ENCODE measurements at regions not wholly inside any gene's neighbourhood (a gene's known extent, or its start where the extent isn't known, plus 50 kb on each side); places are given as distances from the start of the nearest gene placed in this dataset.

GRCh38 chr21:21971384-21971783 lies 973.2 kb downstream of the NCAM2 start:
- Histone ChIP-seq H3F3A (ENCODE audit: low read depth) (no peaks in the 10 kb centered on the region), H3K4me2 (no peak overlapping the region), H3K36me3 (no peaks in the 10 kb centered on the region), H3K9me3 (ENCODE audit: low read depth) (no peaks in the 10 kb centered on the region), H3K79me2 (ENCODE audit: low read depth) (no peaks in the 10 kb centered on the region), H2AFZ (replicated peaks) (no peak overlapping the region), H3K4me1 (no peaks in the 10 kb centered on the region), H3K4me3 (no peak overlapping the region), H3K9ac (no peak overlapping the region), H4K20me1 (ENCODE audit: low read depth) (no peaks in the 10 kb centered on the region), H3K27ac (no peak overlapping the region), H3K27me3 (no peaks in the 10 kb centered on the region)
- peaks cover 6% of the 10 kb centered on the region for H3K4me1 Mint-ChIP-seq
- H3K9me3 Mint-ChIP-seq, result peaks cover 9% of the 10 kb centered on the region
- TF ChIP-seq CTCF (IDR thresholded peaks at IDR 0.05) (no peak), EZH2phosphoT487 (IDR thresholded peaks at IDR 0.05) (no peak), EZH2 (IDR thresholded peaks at IDR 0.05) (no peak)
- H3K36me3 Mint-ChIP-seq, result no peaks in the 10 kb centered on the region
- H3K27ac Mint-ChIP-seq, result no peak overlapping the region
- no peak for DNase-seq (ENCODE audit: low spot score)
- H3K27me3 Mint-ChIP-seq (ENCODE audit: insufficient read depth, low read depth), result peaks cover 4% of the 10 kb centered on the region
- no peak overlapping the region for H3K4me3 Mint-ChIP-seq

GRCh38 chr21:21973806-21974205 lies 975.6 kb downstream of the NCAM2 start:
- no peaks in the 10 kb centered on the region for H3K36me3 Mint-ChIP-seq
- peaks cover 5% of the 10 kb centered on the region for H3K4me1 Mint-ChIP-seq
- H3K9me3 Mint-ChIP-seq, result peaks cover 8% of the 10 kb centered on the region
- no peaks in the 10 kb centered on the region for H3K79me2 ChIP-seq (ENCODE audit: low read depth)
- no peaks in the 10 kb centered on the region for H3F3A ChIP-seq (ENCODE audit: low read depth)
- H3K9me3 ChIP-seq (ENCODE audit: low read depth), result no peaks in the 10 kb centered on the region
- no peaks in the 10 kb centered on the region for H4K20me1 ChIP-seq (ENCODE audit: low read depth)
- peaks cover 4% of the 10 kb centered on the region for H3K27me3 Mint-ChIP-seq (ENCODE audit: insufficient read depth, low read depth)
- peak overlapping the region; percentile 11 for H2AFZ ChIP-seq (replicated peaks)
- no peak overlapping the region for H3K4me3 ChIP-seq
- H3K27ac ChIP-seq, result no peak overlapping the region
- H3K4me1 ChIP-seq, result no peaks in the 10 kb centered on the region
- no peak overlapping the region for H3K9ac ChIP-seq
- no peaks in the 10 kb centered on the region for H3K36me3 ChIP-seq
- no peak overlapping the region for H3K27ac Mint-ChIP-seq
- H3K4me2 ChIP-seq, result no peak overlapping the region
- peak; percentile 46 for DNase-seq (ENCODE audit: low spot score)
- H3K4me3 Mint-ChIP-seq, result no peak overlapping the region
- TF ChIP-seq EZH2phosphoT487 (IDR thresholded peaks at IDR 0.05) (no peak), EZH2 (IDR thresholded peaks at IDR 0.05) (no peak), CTCF (IDR thresholded peaks at IDR 0.05) (peak; percentile 29)
- H3K27me3 ChIP-seq, result no peaks in the 10 kb centered on the region

GRCh38 chr21:21996891-21997290 lies 998.7 kb downstream of the NCAM2 start:
- no peaks in the 10 kb centered on the region for H3F3A ChIP-seq (ENCODE audit: low read depth)
- DNase-seq (ENCODE audit: low spot score), result no peak
- no peak overlapping the region for H3K4me3 ChIP-seq
- no peaks in the 10 kb centered on the region for H3K4me1 Mint-ChIP-seq
- TF ChIP-seq EZH2phosphoT487 (IDR thresholded peaks at IDR 0.05), result no peak
- TF ChIP-seq CTCF (IDR thresholded peaks at IDR 0.05), result no peak
- no peak for TF ChIP-seq EZH2 (IDR thresholded peaks at IDR 0.05)
- H3K9ac ChIP-seq, result no peak overlapping the region
- no peaks in the 10 kb centered on the region for H3K9me3 ChIP-seq (ENCODE audit: low read depth)
- no peaks in the 10 kb centered on the region for H3K36me3 ChIP-seq
- no peaks in the 10 kb centered on the region for H3K4me1 ChIP-seq
- no peak overlapping the region for H3K27ac ChIP-seq
- no peak overlapping the region for H3K4me2 ChIP-seq
- H3K27me3 ChIP-seq, result no peaks in the 10 kb centered on the region
- H2AFZ ChIP-seq (replicated peaks), result no peak overlapping the region
- H4K20me1 ChIP-seq (ENCODE audit: low read depth), result no peaks in the 10 kb centered on the region
- no peaks in the 10 kb centered on the region for H3K36me3 Mint-ChIP-seq
- H3K9me3 Mint-ChIP-seq, result peaks cover 8% of the 10 kb centered on the region
- no peaks in the 10 kb centered on the region for H3K79me2 ChIP-seq (ENCODE audit: low read depth)
- no peak overlapping the region for H3K4me3 Mint-ChIP-seq
- no peak overlapping the region for H3K27ac Mint-ChIP-seq
- peaks cover 2% of the 10 kb centered on the region for H3K27me3 Mint-ChIP-seq (ENCODE audit: insufficient read depth, low read depth)

Data from neural progenitor cell (in vitro differentiated cells).